Fibroblast of the aortic adventitia (primary cell): ENCODE measurements at regions not wholly inside any gene's neighbourhood (a gene's known extent, or its start where the extent isn't known, plus 50 kb on each side); places are given as distances from the start of the nearest gene placed in this dataset.
A peak's percentile ranks its signal among the peaks of the same experiment; 100 is the strongest.
"Not testable (repeated sequence)": the region's sequence is repeated elsewhere in the genome, so short reads cannot be mapped to it uniquely, and the experiment has no call there.

Source experiments
- DNase-seq: peaks from one replicate; pipeline ENCODE4 v3.0.0-alpha.2; 2010; ENCODE audit warnings: low read depth
- H3K4me3 ChIP-seq: 2 replicates; pipeline ENCODE4 v1.5.1; 2011; ENCODE audit warnings: low read depth, mild to moderate bottlenecking, control low read depth, low read length, moderate library complexity
- CTCF ChIP-seq: IDR thresholded peaks from 2 replicates; pipeline ENCODE4 v1.5.1; 2011; ENCODE audit warnings: mild to moderate bottlenecking, low read length, control low read depth, inconsistent platforms; ENCODE audit not compliant: insufficient read depth

- DNase-seq, result no peak
- no peak for TF ChIP-seq CTCF
- no peak overlapping the region for H3K4me3 ChIP-seq
These were observed 134.1 kb upstream of the RXFP2 start for GRCh38 chr13:31605076-31605860.

- not testable (repeated sequence) for DNase-seq, H3K4me3 ChIP-seq
These were observed 131.8 kb upstream of the RXFP2 start for GRCh38 chr13:31607531-31607930.

GRCh38 chr13:31608780-31609179 lies 130.5 kb upstream of the RXFP2 start:
- DNase-seq, H3K4me3 ChIP-seq: not testable (repeated sequence)

GRCh38 chr13:31610270-31610998 lies 128.9 kb upstream of the RXFP2 start:
- H3K4me3 ChIP-seq, result no peak overlapping the region
- no peak for DNase-seq
- no peak for TF ChIP-seq CTCF

- TF ChIP-seq CTCF, result no peak
- no peak for DNase-seq
- H3K4me3 ChIP-seq, result no peak overlapping the region
These were observed 128.1 kb upstream of the RXFP2 start for GRCh38 chr13:31611214-31611613.

DNA sequence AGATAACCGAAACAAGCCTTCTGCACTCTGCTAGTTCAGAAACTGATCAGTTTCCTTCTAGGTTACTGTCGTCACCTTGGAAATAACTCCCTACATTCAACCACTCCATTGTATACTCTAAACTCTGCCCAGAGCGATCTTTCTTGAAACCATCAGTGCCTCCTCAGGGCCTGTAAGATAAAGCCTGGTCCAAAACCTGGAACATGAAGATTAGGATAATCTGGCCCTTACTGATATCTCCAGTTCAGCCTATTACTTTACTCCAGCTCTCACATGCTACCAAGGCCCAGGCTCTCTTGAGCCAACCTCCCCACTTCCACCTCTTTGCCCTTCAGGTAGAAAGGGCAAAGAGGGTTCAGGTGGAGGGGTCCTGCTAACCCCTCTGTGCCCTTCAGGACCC lies 125.3 kb upstream of the RXFP2 start:
- TF ChIP-seq CTCF, result no peak
- no peak overlapping the region for H3K4me3 ChIP-seq
- DNase-seq, result no peak

DNA sequence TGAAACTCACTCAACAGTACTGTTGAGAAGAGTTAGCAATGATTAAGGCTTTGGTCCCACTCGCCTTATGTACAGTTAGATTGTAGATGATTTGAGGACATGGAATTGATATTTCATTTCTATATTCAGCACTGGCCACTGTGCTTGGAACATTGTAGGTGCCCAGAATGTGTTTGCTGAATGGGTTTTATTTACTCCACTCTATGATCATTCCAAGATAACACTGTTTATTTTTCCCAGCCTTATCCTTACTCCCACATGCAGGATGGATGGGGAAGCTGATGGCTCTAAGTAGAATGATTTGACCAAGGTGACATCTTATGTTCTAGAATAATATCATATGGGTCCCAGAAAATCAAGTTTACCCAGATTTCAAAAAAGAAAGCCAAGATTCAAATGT lies 124.6 kb upstream of the RXFP2 start:
- no peak for TF ChIP-seq CTCF
- H3K4me3 ChIP-seq, result no peak overlapping the region
- no peak for DNase-seq

DNA sequence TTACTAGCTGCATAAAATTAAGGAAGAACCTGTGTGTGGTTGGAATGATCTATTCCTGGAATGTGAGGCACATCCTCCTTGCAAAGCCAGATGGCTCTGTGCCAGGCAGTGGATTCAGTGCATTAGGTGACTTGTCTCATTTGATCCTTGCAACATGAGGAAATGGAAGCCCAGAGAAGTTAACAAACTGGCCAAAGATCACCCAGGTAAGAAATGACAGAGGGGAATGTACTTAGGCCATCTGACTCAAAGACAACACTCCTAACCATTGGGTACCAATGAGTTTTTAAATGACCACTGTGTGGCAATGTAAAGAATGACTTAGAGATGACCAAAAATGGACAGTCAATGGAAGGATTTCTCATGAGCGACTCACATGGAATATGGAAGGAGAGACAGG lies 114.2 kb upstream of the RXFP2 start:
- no peak for TF ChIP-seq CTCF
- DNase-seq, result peak; percentile 51
- no peak overlapping the region for H3K4me3 ChIP-seq
